NCI-H446 (cell line): ENCODE measurements at regions not wholly inside any gene's neighbourhood (a gene's known extent, or its start where the extent isn't known, plus 50 kb on each side); places are given as distances from the start of the nearest gene placed in this dataset.
"Not testable (repeated sequence)": the region's sequence is repeated elsewhere in the genome, so short reads cannot be mapped to it uniquely, and the experiment has no call there.

Source experiments
- DNase-seq, 2 experiments: peaks; one replicate each; lab custom pipeline; 2025; lab: John Stamatoyannopoulos, UW

DNA sequence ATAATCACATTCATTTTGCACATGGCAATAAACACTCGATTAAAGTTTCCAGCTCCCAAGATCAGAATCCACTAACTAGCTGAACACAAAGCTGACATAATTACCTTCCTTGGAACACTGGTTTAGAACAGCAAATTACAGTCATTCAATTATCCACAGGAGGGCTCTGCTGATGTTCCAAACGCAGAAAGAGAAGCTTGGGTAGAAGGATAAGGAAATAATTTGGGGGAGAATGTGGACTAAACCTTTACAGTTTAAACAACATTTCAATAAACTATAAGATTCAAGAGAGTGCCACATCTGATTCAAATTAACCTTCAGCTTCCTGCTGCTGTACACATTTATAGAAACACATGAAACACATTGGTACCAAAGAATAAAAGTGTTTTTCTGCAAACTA, 67.8 kb upstream of the ARL4C start:
- DNase-seq: peak; percentile 33 to 67

DNA sequence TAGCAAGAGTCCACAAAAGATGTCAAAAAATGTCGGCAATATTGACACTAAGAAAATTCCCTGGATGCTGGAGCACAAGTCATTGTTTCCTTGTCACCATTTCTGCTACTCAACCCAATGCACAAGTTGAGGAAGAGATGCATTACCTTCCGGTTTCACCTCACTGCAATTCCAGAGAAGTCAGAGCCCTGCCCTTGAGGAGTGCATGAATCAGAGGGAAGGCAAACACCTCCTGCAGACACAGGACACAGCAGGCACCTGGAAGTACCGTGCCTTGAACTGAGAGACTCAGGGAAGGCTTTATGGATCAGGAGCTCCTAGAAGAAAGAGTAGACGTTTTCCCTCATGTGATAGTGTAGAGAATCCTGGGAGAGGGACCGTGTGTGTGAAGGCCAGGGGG, 62.7 kb upstream of the ARL4C start:
- DNase-seq: no peak

DNA sequence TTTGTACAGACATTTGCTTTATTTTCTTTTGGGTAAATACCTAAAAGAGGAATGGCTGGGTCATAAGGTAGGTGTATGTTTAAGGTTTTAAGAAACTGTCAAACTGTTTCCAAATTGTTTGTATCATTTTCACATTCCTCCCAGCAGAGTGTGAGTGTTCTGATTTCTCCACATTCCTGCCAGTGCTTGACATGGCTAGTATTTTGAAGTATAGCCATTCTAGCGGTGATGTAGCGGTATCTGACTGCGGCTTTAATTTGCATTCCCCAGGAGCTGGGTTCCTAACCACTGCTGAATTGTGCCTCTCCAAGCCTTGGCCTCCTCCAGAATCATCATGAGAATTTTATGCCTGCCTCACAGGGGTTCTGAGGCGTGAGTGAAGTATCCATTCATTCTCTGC, 61.8 kb upstream of the ARL4C start:
- no peak for DNase-seq

DNA sequence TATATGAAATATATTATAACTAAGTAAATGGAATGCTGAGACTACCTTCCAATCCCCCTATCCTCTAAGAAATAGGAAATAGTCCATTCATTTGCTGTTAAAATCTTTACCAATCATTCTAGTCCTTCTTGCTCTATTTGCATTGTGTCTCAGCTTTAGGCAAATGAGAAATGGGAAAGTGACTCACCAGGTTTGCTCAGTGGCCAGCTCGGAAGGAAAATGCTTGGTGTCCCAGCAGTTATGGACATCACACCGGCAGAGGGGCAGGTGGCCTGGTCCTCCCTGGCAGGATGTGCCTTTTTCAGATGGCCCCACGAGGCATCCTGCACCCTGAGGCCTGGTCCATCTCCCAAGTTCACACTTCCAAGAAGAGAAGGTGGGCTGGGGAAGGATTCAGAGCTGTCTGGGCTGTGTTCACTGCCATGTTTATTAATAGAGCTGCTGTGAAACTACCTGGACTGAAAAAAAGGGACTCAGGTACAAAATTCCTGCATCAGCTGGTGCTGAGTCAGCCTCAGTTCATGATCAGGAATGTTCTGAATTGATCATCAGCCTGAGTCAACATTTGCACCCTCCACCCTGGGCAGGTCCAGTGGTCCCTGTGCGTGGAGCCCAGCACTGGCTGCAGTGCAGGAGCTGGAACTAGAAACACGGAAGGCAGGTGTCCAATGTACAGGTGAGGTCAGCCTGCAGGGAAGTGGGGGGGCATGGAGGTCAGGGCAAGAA, 60.1 kb upstream of the ARL4C start:
- no peak for DNase-seq

DNA sequence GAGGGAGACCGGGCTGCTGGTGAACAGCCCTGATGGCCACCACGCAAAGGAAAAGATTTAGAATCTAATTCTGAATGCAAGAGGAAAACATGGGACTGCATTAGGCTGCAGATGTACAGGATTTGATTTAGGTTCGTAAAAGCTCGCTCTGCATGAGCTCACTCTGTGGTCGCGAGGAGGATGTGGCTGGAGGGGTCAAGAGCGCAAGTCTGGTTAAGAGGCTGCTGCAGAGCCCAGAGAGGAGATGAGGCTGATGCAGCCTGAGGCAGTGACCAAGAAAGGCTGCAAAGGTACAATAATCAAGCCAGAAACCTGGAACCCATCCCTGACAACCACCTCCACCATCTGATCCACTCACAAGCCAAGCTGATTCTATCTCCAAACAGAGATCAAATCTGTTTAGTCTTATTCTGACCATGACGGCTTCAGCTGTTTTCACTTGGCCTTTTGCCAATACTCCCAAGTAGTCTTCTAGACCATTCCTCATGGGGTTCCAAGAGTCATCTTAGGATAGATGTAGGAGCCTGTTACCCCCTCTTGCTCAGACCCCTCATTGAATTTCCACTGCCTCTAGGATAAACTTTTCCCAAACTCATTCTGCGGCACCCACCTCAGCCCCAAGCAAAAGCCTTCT, 58.9 kb upstream of the ARL4C start:
- no peak for DNase-seq

DNA sequence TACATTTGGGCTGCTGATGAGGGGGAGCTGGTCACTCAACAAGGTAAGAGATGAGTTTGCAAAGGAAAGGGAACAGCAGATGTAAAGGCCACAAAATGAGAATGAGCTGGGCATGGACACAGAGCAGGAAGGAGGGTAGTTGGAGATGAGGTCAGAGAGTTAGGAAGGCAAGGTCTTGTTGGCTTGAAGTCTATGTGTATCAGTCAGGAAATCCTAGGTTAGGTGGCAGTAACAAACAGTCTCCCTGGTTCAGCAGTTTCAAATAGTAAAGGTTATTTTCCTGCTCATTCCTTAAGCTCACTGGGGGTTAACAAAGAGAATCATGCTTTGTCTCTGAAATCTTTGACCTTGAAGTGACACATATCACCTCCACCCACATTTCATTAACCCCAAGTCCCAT, 58.3 kb upstream of the ARL4C start:
- no peak for DNase-seq

DNA sequence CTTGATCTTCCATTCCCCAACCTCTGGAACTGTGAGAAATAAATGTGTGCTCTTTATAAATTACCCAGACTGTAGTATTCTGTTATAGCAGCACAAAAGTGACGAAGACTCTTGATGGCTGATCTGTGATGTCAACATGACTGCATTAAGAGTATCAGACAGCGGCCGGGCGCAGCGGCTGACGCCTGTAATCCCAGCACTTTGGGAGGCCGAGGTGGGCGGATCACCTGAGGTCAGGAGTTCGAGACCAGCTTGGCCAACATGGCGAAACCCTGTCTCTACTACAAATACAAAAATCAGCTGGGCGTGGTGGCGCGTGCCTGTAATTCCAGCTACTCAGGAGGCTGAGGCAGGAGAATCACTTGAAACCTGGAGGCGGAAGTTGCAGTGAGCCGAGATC, 56.3 kb upstream of the ARL4C start:
- not testable (repeated sequence) for DNase-seq

DNA sequence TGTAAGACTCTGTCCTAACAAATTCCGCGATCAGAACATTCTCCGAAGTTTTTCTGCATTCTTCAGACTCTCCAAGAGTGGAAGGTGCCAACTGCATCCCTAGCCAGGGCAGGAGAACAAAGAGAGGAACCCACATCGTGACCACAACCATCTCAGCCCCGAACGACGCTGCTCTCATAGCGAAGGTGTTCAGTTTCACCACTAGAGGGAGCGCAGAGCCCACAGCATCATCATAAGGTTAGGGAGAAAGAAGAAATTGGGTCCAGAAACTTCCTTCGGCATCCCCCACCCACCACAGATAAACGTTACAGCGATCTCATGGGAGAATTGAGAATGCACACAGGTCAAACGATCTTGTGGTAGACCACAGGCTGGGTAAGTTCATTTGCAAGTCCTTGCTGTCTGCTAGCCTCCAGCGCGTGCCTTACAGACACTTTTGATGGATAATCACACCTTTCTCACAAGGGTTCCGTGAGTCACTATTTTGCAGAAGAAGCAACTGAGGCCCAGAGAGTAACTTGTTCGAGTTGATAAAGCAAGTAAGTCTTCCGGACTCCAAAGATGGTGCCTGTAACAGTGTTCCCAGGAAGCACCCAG, 53.7 kb upstream of the ARL4C start:
- DNase-seq: peak; percentile 38 to 80

DNA sequence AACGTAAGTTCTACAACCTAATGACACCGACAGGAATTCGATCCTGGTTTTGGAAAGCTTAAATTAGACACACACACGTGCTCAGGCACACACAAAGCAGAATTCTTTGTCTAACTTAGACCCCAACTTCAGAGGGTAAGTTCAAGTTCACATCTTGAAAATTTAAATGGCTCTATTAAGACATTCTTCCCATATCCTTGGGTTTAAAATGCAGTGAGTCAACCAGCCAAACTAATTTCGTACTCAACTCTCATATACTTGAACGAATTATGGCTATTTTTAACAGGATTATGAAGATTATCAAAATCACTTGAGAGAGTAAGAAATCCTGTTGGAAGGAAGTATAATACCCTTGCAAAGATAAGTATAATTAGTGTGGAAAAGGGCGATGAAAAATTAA, 53.2 kb upstream of the ARL4C start:
- no peak for DNase-seq

DNA sequence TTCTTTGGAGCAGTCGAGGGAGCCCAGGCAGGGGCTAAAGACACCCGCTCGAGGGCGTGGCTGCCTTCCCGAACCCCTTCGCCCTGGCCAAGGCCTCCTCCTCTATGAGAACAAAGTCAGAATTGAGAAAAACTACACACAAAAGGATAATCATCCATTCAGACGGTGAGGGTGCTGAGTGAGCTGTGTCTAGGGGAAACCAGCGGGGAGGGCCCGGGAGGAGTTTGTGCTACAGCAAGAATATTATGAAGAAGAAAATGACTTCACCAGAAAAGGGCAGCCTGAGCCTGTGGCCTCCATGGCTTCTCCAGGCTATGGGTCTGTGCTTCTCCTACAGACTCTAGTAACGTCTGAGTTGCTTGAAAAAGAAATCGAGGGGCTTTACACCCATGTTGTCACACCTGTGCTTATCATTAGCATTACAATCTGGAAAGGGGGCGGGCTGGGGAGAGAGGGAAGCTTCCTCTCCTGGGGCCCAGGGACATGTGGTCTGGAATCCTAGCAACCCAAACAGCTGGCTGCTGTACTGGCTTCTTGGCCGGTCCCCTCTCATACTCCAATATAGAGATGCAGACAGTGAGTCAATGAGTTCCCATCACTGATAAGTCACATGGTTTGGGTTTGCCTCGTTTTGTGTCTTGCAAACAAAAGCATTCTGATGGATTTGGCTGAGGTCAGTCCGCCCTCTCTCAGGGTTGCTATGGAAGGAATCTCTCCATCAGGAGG, 52.0 kb upstream of the ARL4C start:
- no peak for DNase-seq

DNA sequence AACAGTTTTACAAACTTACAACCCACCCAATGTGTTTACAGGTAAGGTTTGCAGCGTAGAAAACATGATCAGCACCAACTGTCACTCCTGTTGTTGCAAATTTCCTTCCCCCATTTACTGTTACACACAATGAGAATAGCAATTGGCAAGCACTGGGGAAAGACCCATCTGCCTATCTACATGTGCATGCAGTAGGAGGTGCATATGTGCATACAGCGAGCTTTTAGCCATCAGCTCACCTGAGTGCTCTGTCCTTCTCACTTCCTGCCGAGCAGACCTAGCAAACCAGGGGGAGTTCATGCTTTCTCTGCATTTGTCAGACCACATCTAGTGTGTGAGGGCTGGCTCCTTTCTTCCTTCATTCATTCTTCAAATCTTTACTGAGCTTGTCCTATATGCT, 49.9 kb upstream of the ARL4C start:
- no peak for DNase-seq
